Skin of body (tissue), 1 donor: ENCODE measurements at regions not wholly inside any gene's neighbourhood (a gene's known extent, or its start where the extent isn't known, plus 50 kb on each side); places are given as distances from the start of the nearest gene placed in this dataset.
"Not testable (repeated sequence)": the region's sequence is repeated elsewhere in the genome, so short reads cannot be mapped to it uniquely, and the experiment has no call there.

Experiments used
- DNase-seq: peaks from one replicate; lab custom pipeline; 2025; lab: John Stamatoyannopoulos, UW

DNA sequence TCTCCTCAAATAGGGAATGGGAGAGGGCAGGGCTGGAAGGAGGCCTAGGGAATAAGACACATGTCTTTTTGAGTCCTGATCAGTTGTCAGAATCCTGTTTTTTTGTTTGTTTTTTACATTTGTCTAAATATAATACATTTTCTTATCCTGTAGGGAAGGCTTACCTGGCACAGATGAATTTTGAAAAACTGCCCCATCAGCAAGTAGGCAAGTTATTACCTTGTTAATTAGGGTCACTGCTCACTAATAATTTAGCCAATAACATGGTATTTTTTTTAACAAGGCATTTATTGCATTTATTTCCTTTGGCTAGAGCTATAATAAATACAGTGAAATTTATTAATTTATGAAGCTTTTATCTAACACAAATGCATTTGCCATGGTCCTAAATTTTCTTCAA, 423.2 kb upstream of the ONECUT1 start:
- DNase-seq: no peak

DNA sequence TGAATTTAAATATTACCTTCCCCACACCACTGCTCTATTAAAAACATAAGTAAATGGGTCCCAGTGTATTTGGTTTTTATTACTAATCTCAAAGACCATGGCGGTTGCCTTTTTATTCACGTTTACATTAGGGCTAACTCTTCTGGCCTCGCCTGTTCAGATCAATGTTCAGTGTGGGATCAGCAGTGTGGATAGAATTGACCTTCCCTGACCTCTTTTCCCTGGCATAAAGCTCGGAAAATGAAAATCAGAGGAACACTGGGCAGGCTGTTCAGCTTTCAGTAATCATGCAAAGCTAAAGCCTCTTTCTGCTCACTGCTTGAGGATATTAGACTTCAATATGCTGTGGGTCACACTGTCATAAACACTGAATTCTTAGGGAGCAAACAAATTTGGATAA, 422.6 kb upstream of the ONECUT1 start:
- no peak for DNase-seq

DNA sequence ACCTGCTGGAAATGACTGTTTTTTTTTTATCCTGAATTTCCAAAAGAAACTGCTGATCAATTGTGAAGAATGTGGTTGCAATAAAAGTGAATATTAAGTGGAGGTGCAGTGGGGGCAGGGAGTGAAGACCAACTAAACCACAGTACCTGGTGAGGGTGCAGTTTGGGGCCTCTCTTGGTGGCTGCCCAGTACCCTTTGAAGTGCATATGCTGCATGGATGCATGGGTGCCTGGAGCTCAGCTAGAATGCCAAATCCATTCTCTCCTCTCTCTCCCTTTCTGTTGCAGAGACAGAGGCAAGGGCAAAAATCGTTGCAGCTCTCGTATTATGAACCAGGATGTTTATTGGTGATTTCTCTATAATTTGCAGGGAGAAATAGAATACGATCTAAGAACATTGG, 420.5 kb upstream of the ONECUT1 start:
- no peak for DNase-seq

DNA sequence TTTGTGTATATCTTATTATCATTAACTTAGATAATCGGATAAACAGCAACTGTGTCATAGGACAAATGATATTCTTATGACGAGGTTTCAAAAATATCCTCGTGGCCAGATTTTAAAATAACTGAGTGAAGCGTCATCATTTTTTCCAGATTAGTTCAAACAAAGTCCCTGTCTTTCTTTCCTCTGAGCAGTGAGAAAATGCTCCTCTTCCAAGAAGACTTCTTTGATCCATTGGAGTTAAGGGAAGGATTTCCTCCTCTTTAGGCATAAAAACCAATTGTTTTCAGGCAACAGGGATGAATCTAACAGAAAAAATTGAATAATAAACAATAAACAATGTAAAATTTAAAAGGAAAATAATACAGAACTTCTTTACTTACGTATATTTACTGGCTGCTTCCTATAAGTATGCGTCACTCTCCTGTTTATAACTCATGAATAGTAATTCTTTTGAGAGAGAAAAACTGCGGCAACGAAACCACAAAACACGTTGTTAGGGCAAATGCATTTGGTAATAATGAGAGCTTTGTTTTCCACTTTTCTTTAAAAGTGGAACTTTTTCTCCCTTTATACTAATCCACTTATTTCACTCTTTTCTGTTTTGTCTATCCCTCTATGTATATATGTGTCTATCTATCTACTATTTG, 419.4 kb upstream of the ONECUT1 start:
- no peak for DNase-seq

DNA sequence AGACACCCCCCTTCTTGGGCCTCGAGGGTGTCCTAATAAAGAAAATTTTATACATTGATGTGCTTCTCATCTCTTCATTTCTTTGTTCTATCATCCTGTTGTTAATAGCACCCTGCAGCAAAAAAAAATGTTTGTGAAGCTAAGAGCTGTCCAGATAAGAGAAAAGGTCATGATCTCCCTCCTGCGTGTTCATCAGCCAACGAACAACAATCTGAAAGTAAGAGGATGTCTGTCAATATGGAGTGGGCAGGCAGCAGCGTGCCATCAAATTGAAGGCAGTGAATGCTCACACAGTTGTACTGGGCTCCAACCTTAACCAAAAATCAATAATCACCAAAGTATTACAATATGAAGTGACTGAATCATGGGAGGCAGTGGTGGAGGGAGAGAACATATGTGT, 418.6 kb upstream of the ONECUT1 start:
- DNase-seq: no peak

DNA sequence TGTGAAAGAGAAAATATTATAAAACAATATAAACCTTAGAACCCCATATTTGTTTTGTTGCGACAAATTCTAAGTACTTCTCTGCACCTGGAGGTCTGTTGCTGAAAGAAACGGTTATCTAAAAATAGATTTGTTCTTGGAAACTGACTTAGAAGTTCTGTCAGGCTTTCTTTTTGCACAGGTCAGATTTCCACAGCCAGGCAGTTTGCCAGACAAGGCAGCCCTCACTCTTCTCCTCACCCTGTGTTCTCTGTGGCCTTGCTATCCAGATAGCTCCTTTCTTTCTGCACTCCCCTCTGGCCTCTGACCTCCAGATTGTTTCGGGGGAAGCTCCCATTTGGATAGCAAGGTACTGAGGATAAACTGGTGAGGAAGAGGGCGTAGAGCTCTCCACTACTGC, 413.3 kb upstream of the ONECUT1 start:
- no peak for DNase-seq

DNA sequence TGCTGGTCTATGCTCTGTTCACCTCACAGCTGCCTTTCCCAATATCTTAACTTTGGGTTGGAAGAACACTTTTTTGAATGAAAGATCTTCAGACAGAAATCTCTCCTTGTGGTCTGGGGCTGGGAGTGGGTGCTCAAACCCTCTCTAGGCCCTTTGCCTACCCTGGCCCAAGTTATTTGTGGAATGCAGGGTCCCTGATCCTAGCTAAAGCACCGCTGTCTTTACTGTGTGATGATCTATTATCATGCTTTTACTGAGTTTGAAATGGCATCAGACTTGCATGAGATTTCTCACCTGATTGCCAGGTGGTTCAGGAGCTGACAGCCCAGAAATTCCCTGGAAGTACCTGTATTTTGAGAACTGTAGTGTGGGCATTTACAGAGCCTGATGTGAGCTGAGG, 412.7 kb upstream of the ONECUT1 start:
- no peak for DNase-seq

DNA sequence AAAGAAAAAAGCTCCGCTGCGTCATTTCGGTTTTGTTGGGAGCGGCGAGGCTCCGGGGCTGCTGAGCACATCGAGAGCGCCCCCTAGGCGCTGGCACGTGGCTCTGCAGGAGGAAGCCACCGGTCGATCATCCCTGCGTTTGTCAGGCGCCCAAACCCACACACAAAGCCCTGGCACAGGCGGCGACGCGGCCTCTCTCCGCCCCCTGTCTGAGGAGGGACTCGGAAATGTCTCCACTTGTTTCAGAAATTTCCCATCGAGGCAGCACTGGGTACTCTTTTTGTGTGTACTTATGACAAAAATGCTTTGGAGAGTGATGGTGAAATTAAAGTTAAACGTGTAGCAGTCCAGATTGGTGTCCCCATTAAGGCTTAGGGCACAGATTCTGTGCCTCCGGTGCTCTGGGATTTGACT, 407.3 kb upstream of the ONECUT1 start:
- no peak for DNase-seq

DNA sequence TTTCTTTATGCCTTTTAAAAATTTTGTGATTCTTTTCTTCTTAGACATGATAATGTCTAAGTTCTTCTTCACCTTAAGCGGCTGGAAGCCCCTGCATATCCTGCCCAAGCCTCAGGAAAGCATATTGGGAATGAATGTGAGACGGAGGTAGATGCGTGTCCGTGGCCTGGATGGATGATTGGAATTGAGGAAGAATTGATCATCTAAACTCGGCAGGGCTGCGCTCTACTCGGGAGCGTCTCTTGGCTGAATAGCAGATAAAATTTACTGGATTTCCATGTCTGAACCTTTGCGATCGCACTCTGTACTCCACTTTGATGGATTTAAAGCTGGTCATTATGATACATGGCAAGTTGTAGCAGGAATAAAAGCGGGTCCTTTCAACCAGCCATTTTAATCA, 406.7 kb upstream of the ONECUT1 start:
- no peak for DNase-seq

DNA sequence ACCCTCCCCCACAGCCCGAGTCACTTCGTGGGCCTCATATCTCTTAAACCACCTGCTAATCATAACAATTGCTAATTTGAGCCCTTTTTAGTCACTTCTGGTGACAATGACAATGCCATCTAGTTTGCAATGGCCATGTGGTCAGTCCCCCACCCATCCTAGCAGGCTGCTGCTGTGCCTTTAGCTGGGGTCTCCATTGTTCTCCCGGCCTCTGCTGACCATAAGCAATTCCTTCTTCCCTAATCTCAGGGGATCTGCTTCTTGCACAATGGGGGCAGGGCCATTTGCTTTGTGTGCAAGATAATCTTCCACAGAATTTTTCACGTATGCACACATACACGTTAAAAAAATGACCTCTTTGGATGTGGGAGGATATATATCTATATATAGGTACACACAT, 406.1 kb upstream of the ONECUT1 start:
- no peak for DNase-seq

DNA sequence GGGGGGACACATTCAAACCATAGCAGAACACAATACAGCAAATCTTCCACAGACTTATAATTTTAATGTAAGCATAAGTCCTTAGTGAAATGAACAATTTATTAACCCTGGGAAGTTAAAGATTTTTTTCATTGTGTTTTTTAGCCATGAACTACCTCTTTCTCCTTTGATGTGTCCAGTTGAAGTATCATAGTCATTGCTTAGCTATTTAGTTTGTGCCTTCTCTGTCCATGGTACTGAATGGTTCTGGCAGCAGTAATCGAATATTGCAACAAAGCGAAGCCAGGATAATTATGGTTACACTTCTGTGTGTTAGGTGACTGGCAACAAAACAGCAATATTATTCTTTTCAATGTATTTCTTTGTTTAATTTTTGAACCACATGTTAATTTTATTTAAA, 403.0 kb upstream of the ONECUT1 start:
- no peak for DNase-seq

DNA sequence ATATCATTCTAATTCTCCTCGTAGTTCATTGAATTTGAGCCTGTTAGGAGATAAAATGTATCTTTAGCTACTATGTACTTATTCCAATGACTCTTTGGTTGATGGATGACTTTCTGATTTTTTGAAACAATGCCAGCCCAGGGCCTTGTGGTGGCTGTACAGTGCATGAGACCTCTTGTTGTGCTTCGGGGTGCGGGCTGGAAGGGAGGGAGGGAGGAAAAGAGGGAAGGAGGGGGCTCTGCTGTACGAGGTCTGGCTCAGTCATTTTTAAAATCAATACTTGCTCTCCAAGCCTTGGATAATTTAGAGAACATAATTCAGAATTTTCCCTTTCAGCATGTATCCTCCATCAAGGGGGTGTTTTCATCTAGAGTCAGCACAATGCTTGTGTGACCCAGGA, 399.7 kb upstream of the ONECUT1 start:
- DNase-seq: no peak

DNA sequence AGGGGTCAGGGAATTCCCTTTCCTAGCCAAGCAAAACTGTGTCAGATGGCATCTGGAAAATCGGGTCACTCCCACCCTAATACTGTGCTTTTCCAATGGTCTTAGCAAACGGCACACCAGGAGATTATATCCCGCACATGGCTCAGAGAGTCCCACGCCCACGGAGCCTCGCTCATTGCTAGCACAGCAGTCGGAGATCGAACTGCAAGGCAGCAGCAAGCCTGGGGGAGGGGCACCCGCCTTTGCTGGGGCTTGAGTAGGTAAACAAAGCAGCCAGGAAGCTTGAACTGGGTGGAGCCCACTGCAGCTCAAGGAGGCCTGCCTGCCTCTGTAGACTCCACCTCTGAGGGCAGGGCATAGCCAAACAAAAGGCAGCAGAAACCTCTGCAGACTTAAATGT, 393.3 kb upstream of the ONECUT1 start:
- not testable (repeated sequence) for DNase-seq

DNA sequence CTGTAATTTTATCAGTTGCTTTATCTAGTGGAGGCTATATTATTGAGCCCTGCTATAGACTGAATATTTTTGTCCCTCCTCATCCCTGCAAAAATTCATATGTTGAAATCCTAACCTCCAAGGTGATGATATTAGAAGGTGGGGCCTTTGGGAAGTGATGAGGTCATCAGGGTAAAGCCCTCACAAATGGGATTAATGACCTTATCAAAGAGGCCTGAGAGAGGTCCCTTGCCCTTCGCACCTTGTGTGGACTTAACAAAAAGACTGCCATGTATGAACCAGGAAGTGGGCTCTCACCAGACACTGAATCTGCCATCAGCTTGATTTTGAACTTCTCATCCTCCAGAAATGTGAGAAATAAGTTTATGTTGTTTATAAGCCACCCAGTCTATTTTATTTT, 381.4 kb upstream of the ONECUT1 start:
- DNase-seq: no peak

DNA sequence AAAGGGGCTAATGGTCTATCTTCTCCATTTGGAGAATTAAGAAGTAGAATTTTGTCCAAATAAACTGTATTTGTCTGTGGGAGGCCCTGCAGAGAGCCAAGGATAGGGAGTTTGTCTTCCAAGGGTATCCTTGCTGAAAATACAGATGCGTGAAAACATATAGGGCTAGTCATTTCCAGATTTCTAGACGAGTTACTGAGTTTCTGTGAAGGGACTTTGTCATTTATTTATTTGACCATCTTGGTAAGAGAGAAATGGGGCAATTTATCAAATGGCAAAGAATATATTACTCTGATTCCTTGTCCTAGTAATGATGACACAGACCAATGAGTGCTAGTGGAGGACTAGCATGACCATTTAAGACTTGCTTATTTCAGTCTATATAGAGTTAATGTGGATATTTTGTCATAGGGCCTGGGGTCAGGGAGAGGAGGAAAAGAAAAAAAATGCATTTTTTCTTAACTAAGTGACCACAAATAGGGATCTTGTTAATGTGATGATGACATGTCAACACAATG, 376.6 kb upstream of the ONECUT1 start:
- DNase-seq: no peak

DNA sequence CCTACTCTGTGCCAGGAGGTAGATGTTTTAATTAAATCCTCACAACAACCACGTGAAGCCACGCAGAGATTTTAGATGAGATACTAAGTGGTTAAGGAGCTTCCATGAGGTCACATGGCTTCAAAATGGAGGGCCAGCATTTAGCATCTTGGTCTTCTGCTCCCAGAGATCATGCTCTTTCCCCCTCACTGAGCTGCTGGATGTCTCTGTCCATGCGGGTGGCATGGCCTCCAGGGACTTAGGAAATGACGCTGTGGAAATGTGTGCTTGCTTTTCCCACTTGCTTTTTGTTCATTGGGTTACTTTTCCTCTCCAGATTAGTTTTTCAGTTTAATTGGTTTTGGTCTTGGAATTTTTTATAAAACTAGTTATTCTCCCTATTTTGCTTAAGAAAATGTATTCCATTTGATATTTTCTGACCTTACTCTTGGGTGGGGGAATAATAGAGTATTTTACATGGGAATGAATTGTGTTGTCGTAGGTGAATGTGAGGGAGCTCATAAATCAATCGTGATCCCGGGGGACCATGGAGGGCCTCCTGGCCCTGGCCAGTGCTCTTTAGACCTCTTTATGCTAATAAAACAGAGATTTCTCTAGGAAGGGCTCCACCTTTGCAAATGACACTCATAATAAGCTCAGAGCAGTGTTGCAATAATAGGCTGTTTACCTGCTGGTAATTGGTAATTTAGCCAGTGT, 376.0 kb upstream of the ONECUT1 start:
- no peak for DNase-seq

DNA sequence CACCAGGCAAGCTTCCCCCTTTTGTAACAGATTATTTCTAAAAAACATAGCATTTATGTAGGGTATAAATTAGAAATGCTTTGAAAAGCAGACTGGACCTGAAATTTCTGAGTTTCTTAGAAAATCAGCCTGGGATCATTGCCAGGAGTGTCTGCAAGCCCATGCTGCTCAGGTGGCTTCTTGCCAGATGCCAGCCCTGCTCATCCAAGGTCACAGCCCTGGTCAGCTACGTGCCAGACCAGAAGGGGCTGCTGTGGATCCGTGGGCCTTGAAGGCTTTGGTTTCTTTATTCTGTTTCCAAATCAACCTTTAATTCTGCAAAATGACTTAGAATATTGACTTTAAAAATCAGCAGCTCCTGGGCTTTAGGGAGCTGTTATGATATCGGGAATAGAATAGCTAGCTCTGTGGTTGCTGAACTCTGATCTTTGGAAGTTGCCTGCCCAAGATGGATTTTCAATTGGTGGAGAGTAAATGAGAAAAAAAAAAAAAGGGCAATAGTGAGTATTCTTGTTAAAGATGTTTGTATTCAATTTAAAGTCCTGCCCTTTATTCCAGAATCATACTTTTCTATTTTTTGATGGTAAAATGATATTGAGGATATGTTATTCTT, 370.1 kb upstream of the ONECUT1 start:
- DNase-seq: no peak

DNA sequence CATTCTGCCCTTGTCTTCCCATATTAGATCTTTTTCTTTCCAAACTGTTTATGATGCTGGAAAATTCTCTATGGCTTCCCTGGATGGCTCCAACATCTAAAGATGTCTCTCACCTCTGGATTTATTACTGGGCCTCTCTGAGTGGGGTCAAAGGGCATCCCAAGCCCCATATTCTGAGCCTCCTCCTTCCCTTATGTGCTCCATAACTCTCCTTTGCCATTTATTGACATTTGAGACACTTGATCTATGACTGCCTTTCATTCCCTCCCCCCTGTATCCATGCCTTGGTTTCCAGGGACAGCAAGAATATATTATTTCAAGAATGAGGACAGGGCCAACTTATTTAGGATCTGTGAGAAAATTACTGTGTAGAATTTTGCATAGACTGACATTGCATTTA, 369.3 kb upstream of the ONECUT1 start:
- no peak for DNase-seq

DNA sequence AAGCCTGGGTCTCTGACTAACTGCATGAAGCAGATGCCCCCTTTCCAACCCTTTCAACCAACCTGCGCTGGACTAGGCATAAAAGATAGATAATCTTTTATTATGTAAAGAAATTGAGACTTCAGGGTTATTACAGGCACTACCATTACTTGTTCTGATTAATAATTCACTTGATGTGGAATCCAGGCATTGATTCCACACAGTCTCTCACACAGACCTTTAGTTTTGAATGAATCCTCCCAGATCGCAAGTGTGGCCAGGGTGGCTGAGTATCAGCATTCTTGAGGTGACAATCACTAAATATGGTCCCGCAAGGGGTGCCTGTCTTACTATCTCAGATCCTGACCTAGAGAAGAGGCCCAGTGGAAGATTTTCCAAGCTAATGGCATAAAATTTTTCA, 368.9 kb upstream of the ONECUT1 start:
- no peak for DNase-seq

DNA sequence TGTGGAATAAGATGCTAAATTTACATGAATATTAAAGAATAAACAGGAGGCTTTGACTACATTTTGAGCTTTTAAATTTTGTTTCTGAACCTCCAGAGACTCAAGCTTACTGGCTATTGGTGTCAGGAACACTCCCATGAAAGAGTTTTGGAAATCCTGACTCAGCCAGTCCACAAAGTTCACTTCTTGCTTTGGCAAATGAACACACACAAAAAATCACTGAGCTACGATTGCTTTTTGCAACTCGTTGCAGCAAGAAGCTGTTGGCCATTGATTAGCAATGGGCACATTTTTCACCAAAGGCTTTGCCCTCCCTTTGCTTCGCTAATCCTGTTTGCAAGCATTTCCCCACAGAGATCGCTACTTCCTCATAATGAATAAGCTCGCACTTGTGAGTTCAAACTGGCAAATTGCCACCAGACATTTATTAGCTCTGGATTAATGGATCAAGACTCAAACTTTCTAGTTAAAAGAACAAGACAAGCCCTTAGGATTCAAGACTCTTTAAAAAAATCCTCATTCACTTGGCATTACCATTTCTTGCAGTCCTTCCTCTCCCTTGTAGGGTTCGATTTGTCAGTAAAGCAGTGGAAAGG, 343.2 kb upstream of the ONECUT1 start:
- no peak for DNase-seq

DNA sequence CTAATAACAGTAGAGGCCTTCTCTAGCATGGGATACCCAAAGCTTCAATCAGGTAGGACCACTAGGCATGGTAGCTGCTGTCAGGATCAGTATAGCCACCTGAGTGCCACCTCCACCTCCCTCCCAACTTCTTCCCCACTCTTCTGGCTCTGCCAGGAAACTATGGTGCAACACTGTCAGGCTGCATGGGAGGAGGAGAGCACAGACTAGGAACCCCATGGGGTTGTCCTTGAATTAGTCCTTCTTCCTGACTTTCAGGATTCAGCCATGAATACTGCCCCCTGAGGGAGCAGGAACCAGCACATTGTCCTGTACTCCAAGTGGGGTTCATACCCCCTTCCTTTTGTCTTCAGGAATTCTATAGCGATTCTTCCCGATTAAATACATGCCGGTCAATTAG, 340.8 kb upstream of the ONECUT1 start:
- no peak for DNase-seq

DNA sequence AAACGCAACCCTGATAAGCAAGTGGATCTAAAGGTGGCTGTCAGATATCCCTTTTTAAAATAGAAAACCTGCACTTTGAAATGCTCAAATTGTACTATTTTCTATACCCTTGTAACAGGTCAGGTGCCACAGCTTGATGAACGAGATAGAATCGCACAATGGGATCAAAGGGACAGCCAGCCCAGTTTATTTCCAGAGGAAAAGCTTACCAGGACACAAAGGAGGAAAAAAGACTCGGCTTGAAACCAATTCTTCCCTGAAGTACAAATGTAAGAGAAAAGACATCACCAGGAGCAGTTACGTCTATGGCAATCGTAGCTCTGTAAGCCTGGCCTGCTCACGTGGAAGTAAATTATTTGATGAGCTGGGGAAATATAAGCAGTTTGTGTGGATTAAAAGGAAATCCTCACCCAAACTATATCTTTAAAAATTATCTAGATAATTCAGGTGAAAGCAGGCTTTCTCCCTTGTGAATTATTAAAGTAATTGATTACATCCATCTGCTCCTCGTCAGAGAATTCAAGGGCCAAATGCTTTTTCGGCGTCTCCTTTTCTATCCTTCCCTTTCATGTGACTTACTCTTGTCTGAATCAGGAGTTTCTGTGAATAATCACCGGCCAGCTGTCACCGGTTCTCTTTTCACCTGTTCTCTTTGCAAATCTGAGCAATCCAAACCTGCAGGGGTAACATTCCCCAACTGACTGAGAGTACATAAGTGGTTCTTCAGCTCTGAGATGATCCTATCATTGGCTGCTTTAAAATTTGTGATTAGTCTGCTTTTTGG, 339.2 kb upstream of the ONECUT1 start:
- no peak for DNase-seq
